Body of pancreas (tissue), 4 donors: ENCODE measurements at regions not wholly inside any gene's neighbourhood (a gene's known extent, or its start where the extent isn't known, plus 50 kb on each side); places are given as distances from the start of the nearest gene placed in this dataset.
A peak's percentile ranks its signal among the peaks of the same experiment; 100 is the strongest.

Experiments used
- ATAC-seq: fragments of 150-250 bp; one replicate; pipeline ENCODE4 v1.9.1; 2016
- DNase-seq, 4 donors: peaks; one replicate each; pipeline ENCODE4 v3.0.0-alpha.2; 2019
- H3K27ac ChIP-seq, 4 donors: fragments of 200-600 bp; sonication (generic); 1 replicate in 3 of 4; 2 replicates in 1 of 4; pipeline versions ENCODE4 v1.5.1 to v1.6.1; 2016 to 2019; ENCODE audit warnings: mild to moderate bottlenecking in 1 of 4, mixed read lengths in 1 of 4, moderate library complexity in 1 of 4
- H3K27me3 ChIP-seq, 2 donors: fragments of 200-600 bp; sonication (generic); one replicate each; pipeline ENCODE4 v1.6.0; 2016; ENCODE audit warnings: mild to moderate bottlenecking in 1 of 2
- H3K36me3 ChIP-seq, 2 donors: fragments of 200-600 bp; sonication (generic); replicated peaks in 1 of 2; 2 replicates each; pipeline ENCODE4 v1.5.1; 2016; ENCODE audit warnings: low read depth in 2 of 2; ENCODE audit not compliant: insufficient read depth in 1 of 2
- H3K4me1 ChIP-seq: fragments of 200-600 bp; sonication (generic); one replicate; pipeline ENCODE4 v1.6.0; 2016
- H3K4me3 ChIP-seq, 2 donors: fragments of 200-600 bp; sonication (generic); 1 replicate in 1 of 2; 2 replicates in 1 of 2; pipeline ENCODE4 v1.5.1; 2016 to 2019
- H3K9me3 ChIP-seq, 3 donors: fragments of 200-600 bp; sonication (generic); 1 replicate in 2 of 3; 2 replicates in 1 of 3; pipeline ENCODE4 v1.5.1; 2016
- POLR2A ChIP-seq, 3 donors: fragments of 450-650 bp; IDR thresholded peaks; one replicate each; pipeline ENCODE4 v1.6.1; 2016; ENCODE audit warnings: antibody characterized with exemption in 3 of 3, mild to moderate bottlenecking in 2 of 3
- WGBS, 2 donors: methylation state at CpG; one replicate each; pipeline ENCODE4 v1.1.5; 2017; 5-methylcytosine and 5-hydroxymethylcytosine counted together
- intact Hi-C: fragments of 100-400 bp; cut with DNase I; formaldehyde crosslinking; loops from one replicate; pipeline ENCODE4 v1.15.1; 2023
- TF ChIP-seq, protein P1 (sequence below), 7 experiments: fragments of 450-650 bp in 4 of 7; fragments of 200-600 bp in 3 of 7; sonication (generic) in 3 of 7; IDR thresholded peaks; one replicate each; pipeline ENCODE4 v1.5.1; 2016 to 2019; ENCODE audit warnings: antibody characterized with exemption in 7 of 7

DNA sequence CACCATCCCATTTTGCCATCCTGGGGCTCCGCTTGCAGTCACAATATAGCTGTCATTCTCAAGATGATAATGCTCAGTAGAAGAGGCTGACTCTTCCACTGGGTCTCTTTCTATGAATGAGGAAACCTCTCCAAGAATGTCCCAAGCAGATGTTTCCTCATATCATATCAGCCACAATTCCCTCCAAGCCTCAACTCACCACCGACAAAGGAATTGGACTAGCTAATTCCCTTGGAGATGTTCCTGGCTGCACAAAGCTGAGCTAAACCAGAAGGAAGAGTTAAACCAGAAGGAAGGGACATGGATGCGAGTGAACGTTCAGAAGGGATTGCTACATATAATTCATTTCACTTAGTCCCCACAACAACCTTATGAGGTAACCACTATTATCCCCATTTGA lies 65.0 kb upstream of the NPAS2 start:
- intact Hi-C loops, result no loop called here
- DNase-seq (peak in 1 of 4 donors; percentile 42), ATAC-seq (peak; percentile 56)
- TF ChIP-seq, protein P1, sequence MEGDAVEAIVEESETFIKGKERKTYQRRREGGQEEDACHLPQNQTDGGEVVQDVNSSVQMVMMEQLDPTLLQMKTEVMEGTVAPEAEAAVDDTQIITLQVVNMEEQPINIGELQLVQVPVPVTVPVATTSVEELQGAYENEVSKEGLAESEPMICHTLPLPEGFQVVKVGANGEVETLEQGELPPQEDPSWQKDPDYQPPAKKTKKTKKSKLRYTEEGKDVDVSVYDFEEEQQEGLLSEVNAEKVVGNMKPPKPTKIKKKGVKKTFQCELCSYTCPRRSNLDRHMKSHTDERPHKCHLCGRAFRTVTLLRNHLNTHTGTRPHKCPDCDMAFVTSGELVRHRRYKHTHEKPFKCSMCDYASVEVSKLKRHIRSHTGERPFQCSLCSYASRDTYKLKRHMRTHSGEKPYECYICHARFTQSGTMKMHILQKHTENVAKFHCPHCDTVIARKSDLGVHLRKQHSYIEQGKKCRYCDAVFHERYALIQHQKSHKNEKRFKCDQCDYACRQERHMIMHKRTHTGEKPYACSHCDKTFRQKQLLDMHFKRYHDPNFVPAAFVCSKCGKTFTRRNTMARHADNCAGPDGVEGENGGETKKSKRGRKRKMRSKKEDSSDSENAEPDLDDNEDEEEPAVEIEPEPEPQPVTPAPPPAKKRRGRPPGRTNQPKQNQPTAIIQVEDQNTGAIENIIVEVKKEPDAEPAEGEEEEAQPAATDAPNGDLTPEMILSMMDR (IDR thresholded peaks at IDR 0.05), result no peak
- no peak for TF ChIP-seq POLR2A (IDR thresholded peaks at IDR 0.05)
- no peaks in the 10 kb centered on the region for H3K36me3 ChIP-seq
- no peak overlapping the region for H3K4me3 ChIP-seq
- WGBS, 2 donors, result 74 to 83% methylated on average over 4 of the region's 4 CpGs
- H3K4me1 ChIP-seq, result no peaks in the 10 kb centered on the region
- no peaks in the 10 kb centered on the region for H3K9me3 ChIP-seq
- no peaks in the 10 kb centered on the region for H3K27me3 ChIP-seq
- no peak overlapping the region for H3K27ac ChIP-seq

DNA sequence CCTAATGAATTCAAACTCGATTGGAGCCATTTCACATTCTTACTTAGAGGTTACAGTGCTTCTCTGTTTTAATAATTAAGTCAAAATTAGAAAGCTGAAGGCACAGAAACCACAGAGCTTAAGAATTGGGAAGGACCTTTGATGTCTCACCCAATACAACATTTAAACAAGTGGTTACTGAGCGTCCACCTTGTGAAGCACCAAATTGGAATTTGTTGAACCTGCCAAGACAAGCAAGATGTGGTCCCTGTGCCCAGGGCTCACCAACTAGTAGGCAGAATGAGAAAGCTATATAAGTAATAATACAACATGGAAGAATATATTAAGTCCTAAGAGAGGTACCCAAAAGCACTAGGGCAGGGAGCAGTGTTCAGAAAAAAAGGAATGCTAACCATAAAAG lies 64.5 kb upstream of the NPAS2 start:
- intact Hi-C loops, result no loop called here
- DNase-seq (no peak), ATAC-seq (no peak)
- TF ChIP-seq, protein P1 (IDR thresholded peaks at IDR 0.05), result no peak
- TF ChIP-seq POLR2A (IDR thresholded peaks at IDR 0.05), result no peak
- Histone ChIP-seq H3K36me3 (no peaks in the 10 kb centered on the region), H3K27me3 (no peaks in the 10 kb centered on the region), H3K4me1 (no peaks in the 10 kb centered on the region), H3K27ac (no peak overlapping the region), H3K4me3 (no peak overlapping the region), H3K9me3 (no peaks in the 10 kb centered on the region)
- 64 to 77% methylated on average over 2 of the region's 2 CpGs for WGBS, 2 donors

DNA sequence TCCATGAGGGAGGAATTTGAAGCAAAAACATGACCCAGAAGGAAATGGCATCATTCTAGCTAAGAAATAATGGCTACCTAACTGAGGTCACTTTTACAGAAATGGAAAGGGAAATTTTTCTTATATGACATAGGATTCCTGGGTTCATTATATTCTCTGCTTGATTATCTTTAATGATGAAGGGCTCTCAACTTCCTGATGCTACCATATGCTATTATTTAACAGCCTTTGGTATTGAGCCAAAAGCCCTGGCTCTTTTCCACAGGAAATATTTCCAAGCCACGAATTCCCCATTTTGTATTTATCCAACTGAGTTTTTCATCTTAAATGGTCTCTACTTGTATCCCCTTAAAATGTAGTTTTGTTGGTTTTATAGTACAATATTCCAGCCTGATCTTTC lies 63.2 kb upstream of the NPAS2 start:
- Histone ChIP-seq H3K4me1 (no peaks in the 10 kb centered on the region), H3K36me3 (no peaks in the 10 kb centered on the region), H3K27ac (no peak overlapping the region), H3K27me3 (no peaks in the 10 kb centered on the region), H3K9me3 (no peaks in the 10 kb centered on the region), H3K4me3 (no peak overlapping the region)
- DNase-seq (no peak), ATAC-seq (no peak)
- WGBS, 2 donors, result 15 to 22% methylated on average over 1 of the region's 1 CpG
- intact Hi-C loops, result no loop called here
- TF ChIP-seq, protein P1 (IDR thresholded peaks at IDR 0.05), result no peak
- no peak for TF ChIP-seq POLR2A (IDR thresholded peaks at IDR 0.05)

DNA sequence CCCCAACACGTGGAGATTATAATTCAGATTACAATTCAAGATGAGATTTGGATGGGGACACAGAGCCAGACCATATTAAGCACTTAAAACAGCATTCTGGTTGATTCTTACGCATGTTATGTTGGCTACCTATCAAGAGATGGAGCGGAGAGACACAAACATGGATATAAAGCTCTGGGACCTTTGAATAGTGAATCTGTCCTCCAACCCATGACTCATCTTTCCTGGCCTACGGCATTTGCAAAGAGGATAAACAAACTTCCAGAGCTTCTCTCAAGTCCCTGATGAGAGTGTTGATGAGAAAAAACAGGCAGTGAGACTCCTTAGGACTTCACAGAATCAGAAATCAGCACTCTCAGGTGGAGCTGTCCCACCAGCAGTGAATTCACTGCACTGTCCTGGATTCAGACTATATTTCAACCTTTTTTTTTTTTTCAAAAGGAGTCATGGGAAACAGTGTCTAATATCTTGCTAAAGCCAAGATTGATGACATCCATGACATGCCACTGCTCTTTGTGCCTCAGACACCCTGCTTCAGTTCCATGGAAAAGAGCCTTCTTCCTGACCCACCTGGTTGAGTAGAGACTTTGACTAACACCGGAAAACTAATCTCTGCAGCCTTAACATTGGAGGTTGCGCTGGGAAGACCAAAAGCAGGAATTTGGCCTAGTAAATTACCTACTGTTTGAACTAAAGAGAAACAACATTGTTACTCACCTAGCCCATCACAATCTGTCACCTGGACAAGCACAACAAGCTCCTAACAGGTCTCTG lies 62.1 kb upstream of the NPAS2 start:
- no peaks in the 10 kb centered on the region for H3K9me3 ChIP-seq
- ATAC-seq (peak; percentile 35), DNase-seq (peak in 1 of 4 donors; percentile 31)
- H3K4me3 ChIP-seq, result no peak overlapping the region
- H3K27ac ChIP-seq, result no peak overlapping the region
- no peaks in the 10 kb centered on the region for H3K36me3 ChIP-seq
- H3K4me1 ChIP-seq, result no peaks in the 10 kb centered on the region
- 87 to 91% methylated on average over 6 of the region's 6 CpGs for WGBS, 2 donors
- H3K27me3 ChIP-seq, result no peaks in the 10 kb centered on the region
- TF ChIP-seq, protein P1 (IDR thresholded peaks at IDR 0.05), result no peak
- TF ChIP-seq POLR2A (IDR thresholded peaks at IDR 0.05), result no peak
- intact Hi-C loops, result no loop called here

DNA sequence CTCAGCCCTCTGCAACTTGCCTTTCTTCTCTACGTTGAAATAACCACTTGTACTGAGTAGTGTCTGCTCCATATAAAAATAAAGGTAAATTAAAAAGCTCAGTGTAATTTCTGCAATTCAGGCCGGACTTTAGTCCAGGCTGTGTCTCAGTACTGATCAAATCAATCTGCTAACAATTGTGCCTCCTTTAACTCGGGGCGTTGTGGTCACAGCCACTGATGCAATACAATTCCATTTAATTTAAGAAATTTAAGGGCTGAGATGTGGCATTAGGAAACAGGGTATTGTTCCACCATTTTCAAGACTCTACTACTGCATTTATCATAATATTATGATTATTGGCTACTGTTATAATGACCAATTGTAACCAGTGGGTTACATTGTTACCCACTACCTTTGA lies 60.0 kb upstream of the NPAS2 start:
- 83 to 88% methylated on average over 4 of the region's 4 CpGs for WGBS, 2 donors
- Histone ChIP-seq H3K27ac (no peak overlapping the region), H3K4me3 (no peak overlapping the region), H3K9me3 (no peaks in the 10 kb centered on the region), H3K36me3 (no peaks in the 10 kb centered on the region), H3K4me1 (no peaks in the 10 kb centered on the region), H3K27me3 (no peaks in the 10 kb centered on the region)
- no peak for ATAC-seq
- no peak for DNase-seq
- TF ChIP-seq, protein P1 (IDR thresholded peaks at IDR 0.05), result no peak
- no peak for TF ChIP-seq POLR2A (IDR thresholded peaks at IDR 0.05)
- intact Hi-C loops, result no loop called here
